ENCODE measurements at regions not wholly inside any gene's neighbourhood (a gene's known extent, or its start where the extent isn't known, plus 50 kb on each side); places are given as distances from the start of the nearest gene placed in this dataset.

GRCh38 chr2:126482582-126483464 lies 173.1 kb upstream of the GYPC start (continued):
- TF ChIP-seq REST (IDR thresholded peaks at IDR 0.05; ENCODE audit: unreplicated experiment): no peak
- TF ChIP-seq STAT1 (IDR thresholded peaks at IDR 0.05; ENCODE audit: unreplicated experiment): no peak

GRCh38 chr2:126494593-126494992 lies 161.4 kb upstream of the GYPC start:
- Mint-ChIP-seq H3K4me3 (no peak overlapping the region), H3K27me3 (ENCODE audit: insufficient read depth, low read depth, poor library complexity) (peaks cover 2% of the 10 kb centered on the region), H3K27ac (no peak overlapping the region), H3K36me3 (ENCODE audit: low read depth) (peaks cover 11% of the 10 kb centered on the region; the same call in 2 of the 3 replicates), H3K9me3 (peaks cover 20% of the 10 kb centered on the region), H3K4me1 (no peaks in the 10 kb centered on the region)
- Histone ChIP-seq H4K20me1 (replicated peaks; ENCODE audit: insufficient read depth) (no peaks in the 10 kb centered on the region), H3K4me2 (no peak overlapping the region), H3K9me2 (ENCODE audit: insufficient read depth) (no peaks in the 10 kb centered on the region), H3F3A (replicated peaks; ENCODE audit: low read depth) (no peaks in the 10 kb centered on the region), H3K79me2 (replicated peaks; ENCODE audit: insufficient read depth) (no peaks in the 10 kb centered on the region), H3K27ac (ENCODE audit: low read depth) (no peak overlapping the region), H3K27me3 (ENCODE audit: insufficient read depth) (no peaks in the 10 kb centered on the region), H3K4me3 (no peak overlapping the region), H3K4me1 (ENCODE audit: insufficient read depth) (no peaks in the 10 kb centered on the region), H2AFZ (no peak overlapping the region), H3K36me3 (ENCODE audit: insufficient read depth) (no peaks in the 10 kb centered on the region; the same call in 1 of the 2 replicates)
- no peak for ATAC-seq
- no peak for DNase-seq (ENCODE audit: low spot score)
- no peak for TF ChIP-seq ZNF462 (CRISPR knock-in tag; IDR thresholded peaks at IDR 0.05)
- TF ChIP-seq ETS1 (IDR thresholded peaks at IDR 0.05): no peak
- no peak for TF ChIP-seq JUNB (IDR thresholded peaks at IDR 0.05; ENCODE audit: unreplicated experiment)
- no peak for TF ChIP-seq EZH2 (IDR thresholded peaks at IDR 0.05; ENCODE audit: low read depth, unreplicated experiment)
- TF ChIP-seq ZNF114 (CRISPR knock-in tag; IDR thresholded peaks at IDR 0.05): no peak
- no peak for TF ChIP-seq CREB1 (CRISPR knock-in tag; IDR thresholded peaks at IDR 0.05; ENCODE audit: low read depth)
- TF ChIP-seq NANOG (IDR thresholded peaks at IDR 0.05; ENCODE audit: borderline replicate concordance): no peak
- TF ChIP-seq EZH2phosphoT487 (IDR thresholded peaks at IDR 0.05; ENCODE audit: unreplicated experiment): no peak
